Kidney epithelial cell (primary cell): ENCODE measurements at regions not wholly inside any gene's neighbourhood (a gene's known extent, or its start where the extent isn't known, plus 50 kb on each side); places are given as distances from the start of the nearest gene placed in this dataset.
"Not testable (repeated sequence)": the region's sequence is repeated elsewhere in the genome, so short reads cannot be mapped to it uniquely, and the experiment has no call there.

Experiments
- DNase-seq: peaks from one replicate; pipeline ENCODE4 v3.0.0-alpha.2; 2010; ENCODE audit warnings: low read depth
- H3K27me3 ChIP-seq: 2 replicates; pipeline ENCODE4 v1.6.0; 2011; ENCODE audit warnings: low read length; ENCODE audit not compliant: control insufficient read depth, insufficient read depth
- H3K36me3 ChIP-seq: 2 replicates; pipeline ENCODE4 v1.5.1; 2011; ENCODE audit warnings: low read length; ENCODE audit not compliant: control insufficient read depth, insufficient read depth
- H3K4me3 ChIP-seq: 2 replicates; pipeline ENCODE4 v1.5.1; 2011; ENCODE audit warnings: low read depth, mild to moderate bottlenecking, control low read depth, low read length
- CTCF ChIP-seq: IDR thresholded peaks from 2 replicates; pipeline ENCODE4 v1.5.1; 2011; ENCODE audit warnings: mild to moderate bottlenecking, moderate library complexity, low read length, control low read depth, inconsistent platforms; ENCODE audit not compliant: insufficient read depth, poor library complexity, severe bottlenecking

- DNase-seq = no peak
- H3K4me3 ChIP-seq = no peak overlapping the region
- no peak for TF ChIP-seq CTCF
- H3K36me3 ChIP-seq = no peaks in the 10 kb centered on the region
- H3K27me3 ChIP-seq = no peaks in the 10 kb centered on the region
Observed at GRCh38 chr2:77867146-77867545, 345.0 kb upstream of the LRRTM4 start.

GRCh38 chr2:77873506-77873905 lies 351.3 kb upstream of the LRRTM4 start:
- no peak for TF ChIP-seq CTCF
- no peaks in the 10 kb centered on the region for H3K27me3 ChIP-seq
- H3K36me3 ChIP-seq = no peaks in the 10 kb centered on the region
- no peak for DNase-seq
- H3K4me3 ChIP-seq = no peak overlapping the region

- H3K36me3 ChIP-seq, DNase-seq, H3K27me3 ChIP-seq, H3K4me3 ChIP-seq: not testable (repeated sequence)
Observed at GRCh38 chr2:77900211-77900610, 378.0 kb upstream of the LRRTM4 start.

GRCh38 chr2:77910136-77910535 lies 388.0 kb upstream of the LRRTM4 start:
- H3K27me3 ChIP-seq = no peaks in the 10 kb centered on the region
- no peak for TF ChIP-seq CTCF
- H3K36me3 ChIP-seq = no peaks in the 10 kb centered on the region
- no peak overlapping the region for H3K4me3 ChIP-seq
- no peak for DNase-seq

GRCh38 chr2:77920838-77921366 lies 398.7 kb upstream of the LRRTM4 start:
- Histone ChIP-seq H3K4me3 (no peak overlapping the region), H3K27me3 (no peaks in the 10 kb centered on the region), H3K36me3 (no peaks in the 10 kb centered on the region)
- no peak for TF ChIP-seq CTCF
- DNase-seq = no peak

- Histone ChIP-seq H3K4me3 (no peak overlapping the region), H3K27me3 (no peaks in the 10 kb centered on the region), H3K36me3 (no peaks in the 10 kb centered on the region)
- no peak for TF ChIP-seq CTCF
- DNase-seq = no peak
Observed at GRCh38 chr2:77922567-77922966, 400.4 kb upstream of the LRRTM4 start.

GRCh38 chr2:77937366-77937765 lies 415.2 kb upstream of the LRRTM4 start:
- no peaks in the 10 kb centered on the region for H3K27me3 ChIP-seq
- H3K4me3 ChIP-seq = no peak overlapping the region
- DNase-seq = no peak
- no peak for TF ChIP-seq CTCF
- no peaks in the 10 kb centered on the region for H3K36me3 ChIP-seq
